Pulmonary artery endothelial cell (primary cell): ENCODE measurements at regions not wholly inside any gene's neighbourhood (a gene's known extent, or its start where the extent isn't known, plus 50 kb on each side); places are given as distances from the start of the nearest gene placed in this dataset.
"Not testable (repeated sequence)": the region's sequence is repeated elsewhere in the genome, so short reads cannot be mapped to it uniquely, and the experiment has no call there.

Experiments used
- DNase-seq: peaks from one replicate; pipeline ENCODE4 v3.0.0-alpha.2; 2011; ENCODE audit warnings: low read depth, low spot score

DNA sequence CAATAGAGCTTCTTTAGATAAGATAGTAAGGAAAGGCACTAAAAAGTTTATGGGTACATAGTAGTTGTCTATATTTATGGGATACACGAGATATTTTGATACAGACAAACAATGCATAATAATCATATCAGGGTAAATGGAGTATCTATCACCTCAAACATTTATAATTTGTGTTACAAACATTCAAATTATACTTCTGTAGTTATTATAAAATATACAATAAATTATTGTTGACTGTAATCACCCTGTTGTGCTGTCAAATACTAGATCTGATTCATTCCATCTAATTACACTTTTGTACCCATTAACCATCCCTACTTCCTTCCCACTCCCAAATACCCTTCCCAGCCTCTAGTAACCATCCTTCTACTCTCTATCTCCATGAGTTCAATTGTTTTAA, 179.7 kb downstream of the FOXG1 start:
- DNase-seq: no peak

DNA sequence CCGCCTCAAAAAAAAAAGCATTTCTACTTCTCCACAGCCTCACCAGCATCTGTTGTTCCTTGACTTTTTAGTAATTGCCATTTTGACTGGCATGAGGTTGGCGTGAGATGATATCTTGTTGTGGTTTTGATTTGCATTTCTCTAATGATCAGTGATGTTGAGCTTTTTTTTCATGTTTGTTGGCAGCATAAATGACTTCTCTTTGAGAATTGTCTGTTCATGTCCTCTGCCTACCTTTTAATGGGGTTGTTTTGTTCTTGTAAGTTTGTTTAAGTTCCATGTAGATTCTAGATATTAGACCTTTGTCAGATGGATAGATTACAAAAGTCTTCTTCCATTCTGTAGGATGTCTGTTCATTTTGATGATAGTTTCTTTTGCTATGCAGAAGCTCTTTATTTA, 182.9 kb downstream of the FOXG1 start:
- DNase-seq: no peak

DNA sequence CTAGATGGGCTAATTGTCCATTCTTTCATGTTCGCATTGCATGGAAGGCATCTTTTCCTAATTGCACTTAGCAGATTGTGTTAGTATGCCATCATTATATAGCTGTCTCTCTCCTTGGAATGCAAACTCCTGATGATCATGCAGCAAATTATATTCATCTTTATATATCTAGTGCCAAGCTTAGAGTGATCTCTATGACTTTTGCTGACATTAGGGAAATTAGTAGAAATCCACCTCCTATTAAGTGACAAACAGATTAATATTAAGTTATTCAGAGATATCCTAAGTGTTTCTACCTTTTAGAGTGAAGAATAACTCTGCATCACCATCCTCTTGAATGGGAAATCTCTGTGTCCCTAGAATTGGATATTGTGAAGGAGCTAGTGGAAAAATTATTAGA, 185.6 kb downstream of the FOXG1 start:
- no peak for DNase-seq

DNA sequence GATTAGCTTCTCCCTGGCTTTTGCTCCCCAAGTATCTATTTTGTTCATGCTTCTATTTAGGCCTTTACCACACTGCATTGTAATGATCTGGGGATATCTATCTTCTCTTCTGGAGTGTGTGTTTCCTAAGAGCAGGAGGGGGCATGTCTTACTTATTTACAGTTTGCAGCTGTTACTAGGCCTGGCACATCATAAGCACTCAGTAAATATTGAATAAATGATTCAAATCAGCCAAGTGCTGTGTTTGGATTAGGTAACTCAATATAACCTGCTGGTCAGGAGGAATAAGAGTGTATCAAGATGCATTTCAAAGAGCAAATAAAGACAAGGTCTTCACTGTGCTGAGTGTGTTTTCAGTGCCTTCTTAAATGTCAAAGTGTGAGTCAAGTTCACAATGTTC, 186.1 kb downstream of the FOXG1 start:
- no peak for DNase-seq

DNA sequence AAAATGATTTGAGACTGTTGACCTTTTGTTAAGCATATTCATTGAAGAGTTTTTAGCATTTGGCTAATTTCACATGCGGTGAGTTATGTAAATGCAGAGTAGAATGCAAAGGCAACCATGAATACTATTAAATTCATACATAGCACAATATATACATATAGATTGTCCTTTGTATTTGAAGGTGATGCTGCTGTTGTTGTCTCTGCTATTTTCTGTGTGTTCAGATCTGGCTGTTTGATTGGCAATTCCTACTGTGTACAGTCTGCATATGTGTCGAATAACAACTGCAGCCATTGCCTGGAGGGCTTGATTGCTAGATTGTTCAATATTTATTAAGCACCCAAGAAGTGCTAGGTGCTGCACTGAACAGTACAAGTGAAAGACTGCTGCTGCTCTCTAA, 187.4 kb downstream of the FOXG1 start:
- DNase-seq: no peak

DNA sequence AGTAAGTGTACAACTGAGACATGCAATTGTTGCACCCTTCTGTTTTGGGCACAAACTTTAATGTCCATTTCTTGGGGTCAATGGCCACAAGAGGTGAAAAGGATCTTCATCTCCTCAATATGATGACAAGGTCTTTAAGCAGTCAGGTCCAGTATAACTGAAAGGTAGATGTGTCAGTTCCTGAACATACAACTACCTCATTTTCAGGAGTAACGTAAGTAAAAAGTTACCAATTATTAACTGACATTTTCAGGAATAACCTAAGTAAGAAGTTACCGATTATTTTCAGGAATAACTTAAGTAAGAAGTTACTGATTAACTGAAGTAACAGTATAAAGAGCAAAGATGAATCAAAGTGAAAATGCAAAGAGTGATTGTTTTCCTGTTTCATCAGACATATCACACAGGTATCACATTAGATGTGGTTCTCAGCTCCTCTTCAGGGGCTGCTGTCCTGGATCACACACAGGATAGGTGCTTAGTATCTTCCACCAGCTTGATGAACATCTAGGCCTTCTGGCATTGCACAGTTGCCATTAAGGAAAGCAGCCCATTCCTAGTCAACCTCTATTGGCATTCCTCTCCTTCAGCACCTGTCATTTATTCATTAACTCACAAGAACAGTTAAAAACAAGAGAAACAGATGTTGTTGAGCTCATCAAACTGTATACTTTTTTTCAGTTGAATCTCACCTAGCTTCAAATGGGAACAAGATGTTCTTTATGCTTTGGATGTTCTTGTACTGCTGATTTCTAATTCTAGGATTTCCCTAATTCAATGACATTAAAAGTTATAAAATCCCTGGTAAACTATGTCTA, 200.0 kb downstream of the FOXG1 start:
- DNase-seq: no peak

DNA sequence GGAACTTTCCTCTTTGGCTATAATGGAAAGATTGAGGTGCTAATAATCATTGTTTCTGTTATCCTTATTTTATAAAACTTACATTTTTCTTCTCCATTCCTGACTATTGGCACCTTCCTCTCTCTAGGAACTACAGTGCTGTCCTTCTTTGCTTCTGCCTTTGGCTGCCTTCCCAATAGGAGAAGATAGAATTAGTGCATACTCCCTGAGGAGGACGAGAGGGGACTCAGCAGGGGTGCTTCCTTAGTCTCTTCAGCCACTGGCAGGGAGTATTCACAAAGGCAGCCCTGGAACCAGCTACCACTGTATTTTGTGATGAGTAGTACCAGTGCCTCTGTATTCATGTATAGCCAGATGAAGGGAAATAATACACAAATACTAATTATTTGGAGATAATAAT, 208.5 kb downstream of the FOXG1 start:
- DNase-seq: no peak

DNA sequence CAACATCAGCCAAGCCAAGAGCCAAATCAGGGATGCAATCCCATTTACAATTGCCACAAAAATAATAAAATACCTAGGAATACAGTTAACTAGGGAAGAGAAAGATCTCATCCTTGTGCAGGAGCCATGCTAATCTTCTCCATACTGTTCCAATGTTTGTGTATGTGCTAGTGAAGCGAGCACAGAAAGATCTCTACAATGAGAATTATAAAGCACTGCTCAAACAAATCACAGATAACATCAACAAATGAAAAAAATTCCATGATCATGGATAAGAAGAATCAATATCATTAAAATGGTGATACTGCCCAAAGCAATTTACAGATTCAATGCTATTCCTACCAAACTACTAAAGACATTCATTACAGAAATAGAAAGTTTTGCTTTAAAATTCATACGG, 215.6 kb downstream of the FOXG1 start:
- DNase-seq: no peak

DNA sequence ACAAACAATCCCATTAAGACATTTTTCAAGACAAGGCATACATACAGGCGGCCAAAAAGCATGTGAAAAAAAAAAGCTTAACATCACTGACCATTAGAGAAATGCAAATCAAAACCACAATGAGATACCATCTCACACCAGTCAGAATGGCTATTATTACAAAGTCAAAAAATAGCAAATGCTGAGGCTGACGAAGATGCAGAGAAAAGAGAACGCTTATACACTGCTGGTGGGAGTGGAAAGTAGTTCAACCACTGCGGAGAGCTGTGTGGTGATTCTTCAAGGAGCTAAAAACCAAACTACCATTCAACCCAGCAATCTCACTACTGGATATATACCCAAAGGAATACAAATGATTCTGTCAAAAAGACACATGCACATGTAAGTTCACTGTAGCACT, 216.7 kb downstream of the FOXG1 start:
- no peak for DNase-seq

DNA sequence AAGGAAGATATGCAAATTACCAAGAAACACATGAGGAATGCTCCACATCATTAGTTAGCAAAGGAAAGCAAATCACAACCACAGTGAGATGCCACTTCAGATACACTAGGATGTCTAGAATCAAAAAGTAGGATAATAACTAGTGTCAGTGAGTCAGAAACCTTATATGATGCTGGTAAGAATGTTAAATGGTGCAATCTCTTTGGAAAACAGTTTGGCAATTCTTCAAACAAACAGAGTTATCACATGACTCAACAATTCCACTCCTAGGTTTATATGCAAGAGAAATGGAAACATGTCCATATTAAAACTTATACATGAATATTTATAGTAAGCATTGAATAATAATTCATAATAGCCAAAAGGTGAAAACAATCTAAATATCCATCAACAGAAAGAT, 220.9 kb downstream of the FOXG1 start:
- DNase-seq: no peak

DNA sequence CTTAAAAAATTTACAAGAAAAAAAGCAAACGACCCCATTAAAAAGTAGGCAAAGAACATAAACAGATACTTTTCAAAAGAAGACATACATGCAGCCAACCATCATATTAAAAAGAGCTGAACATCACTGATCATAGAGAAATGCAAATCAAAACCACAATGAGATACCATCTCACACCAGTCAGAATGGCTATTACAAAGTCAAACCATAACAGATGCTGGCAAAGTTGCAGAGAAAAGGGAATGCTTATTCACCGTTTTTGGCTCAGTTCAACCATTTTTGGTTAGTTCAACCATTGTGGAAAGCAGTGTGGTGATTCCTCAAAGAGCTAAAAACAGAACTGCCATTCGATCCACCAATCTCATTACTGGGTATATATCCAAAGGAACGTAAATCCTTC, 230.6 kb downstream of the FOXG1 start:
- DNase-seq: not testable (repeated sequence)

DNA sequence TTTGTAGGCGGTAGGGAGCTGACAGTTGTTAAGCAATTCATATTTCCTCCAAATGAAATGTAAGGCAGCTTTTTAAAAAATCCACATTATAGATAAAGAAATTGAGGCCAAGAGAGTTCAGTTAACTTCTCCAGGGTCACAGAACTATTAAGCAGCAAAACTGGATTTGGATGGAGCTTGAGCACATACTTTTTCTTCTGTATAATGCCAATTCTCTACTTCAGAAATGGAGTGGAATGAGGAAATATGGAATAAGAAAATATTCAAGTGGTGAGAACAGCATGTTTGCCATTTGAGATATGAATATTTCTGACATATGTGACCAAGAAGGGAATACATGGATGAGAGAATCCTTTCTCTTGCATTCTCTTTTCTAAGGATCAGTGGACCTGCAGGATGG, 233.1 kb downstream of the FOXG1 start:
- no peak for DNase-seq

DNA sequence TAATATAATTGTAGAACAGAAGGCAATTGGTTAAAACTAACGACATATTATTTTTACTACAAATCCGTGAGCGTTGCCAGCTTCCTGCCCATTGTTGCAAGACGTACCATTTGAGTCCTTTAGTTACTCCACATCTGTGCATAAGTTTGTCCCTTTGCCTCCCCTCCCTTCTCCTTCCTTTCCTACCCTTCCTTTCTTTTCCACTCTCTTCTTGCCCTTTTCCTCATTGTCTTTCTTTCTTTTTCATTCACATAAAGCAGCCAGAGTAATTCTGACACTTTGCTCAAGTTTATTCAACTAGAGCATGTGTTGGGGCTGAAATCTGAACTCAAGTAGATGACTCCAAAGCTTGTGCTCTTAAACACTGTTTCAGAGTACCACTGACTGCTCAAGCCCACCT, 239.1 kb downstream of the FOXG1 start:
- no peak for DNase-seq

DNA sequence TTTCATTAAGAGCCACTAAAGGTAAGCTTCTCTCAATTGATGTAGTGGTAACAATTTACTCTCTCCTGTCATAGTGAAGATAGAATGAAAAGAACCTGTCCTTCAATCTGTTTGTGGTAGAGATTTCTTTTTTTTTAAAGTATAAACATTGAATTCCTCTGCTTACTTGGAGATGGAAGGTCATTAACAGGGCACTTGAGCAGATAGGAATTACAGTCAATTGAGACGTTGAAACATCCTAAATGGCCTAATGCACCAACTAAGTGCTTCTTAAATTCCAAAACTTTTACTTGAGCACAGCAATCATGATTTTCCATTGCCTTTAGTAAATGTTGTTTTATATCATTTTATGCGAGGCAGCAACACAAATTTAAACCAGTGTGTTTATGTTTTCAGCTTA, 241.4 kb downstream of the FOXG1 start:
- DNase-seq: no peak

DNA sequence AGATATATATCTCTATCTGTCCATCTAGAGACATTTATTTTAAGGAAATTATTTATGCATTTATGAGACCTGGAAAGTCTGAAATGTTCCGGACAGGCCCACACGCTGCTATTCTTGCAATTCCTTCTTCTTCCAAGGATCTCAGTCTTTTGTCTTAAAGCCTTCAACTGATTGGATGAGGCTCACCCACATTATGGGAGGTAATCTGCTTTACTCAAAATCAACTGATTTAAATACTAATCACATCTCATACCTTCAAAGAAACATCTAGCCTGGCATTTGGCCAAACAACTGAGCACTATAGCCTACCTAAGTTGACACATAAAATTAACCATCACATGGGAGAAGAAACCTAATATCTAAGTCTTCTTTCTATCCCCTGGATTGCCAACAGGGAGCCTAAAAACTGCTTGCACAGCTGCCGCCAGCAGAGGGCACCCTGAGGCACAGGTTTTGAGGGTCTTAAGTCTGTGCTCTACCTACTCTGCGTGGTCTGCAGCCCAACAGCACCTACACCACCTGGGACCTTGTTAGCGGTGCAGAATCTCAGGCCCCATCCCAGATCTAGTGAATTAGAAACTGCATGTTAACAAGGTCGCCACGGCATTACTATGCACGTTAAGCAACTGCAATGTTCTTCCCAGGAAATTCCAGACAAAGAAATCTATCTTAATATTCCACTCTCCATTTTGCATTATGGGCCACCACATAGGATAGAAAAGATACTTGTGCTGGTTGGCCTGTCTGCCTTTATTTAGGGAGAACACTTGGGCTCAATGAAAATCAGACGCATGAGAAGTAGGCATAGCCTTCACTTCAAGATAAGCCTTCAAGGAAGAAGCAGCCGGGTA, 249.7 kb downstream of the FOXG1 start:
- DNase-seq: peak; percentile 5

DNA sequence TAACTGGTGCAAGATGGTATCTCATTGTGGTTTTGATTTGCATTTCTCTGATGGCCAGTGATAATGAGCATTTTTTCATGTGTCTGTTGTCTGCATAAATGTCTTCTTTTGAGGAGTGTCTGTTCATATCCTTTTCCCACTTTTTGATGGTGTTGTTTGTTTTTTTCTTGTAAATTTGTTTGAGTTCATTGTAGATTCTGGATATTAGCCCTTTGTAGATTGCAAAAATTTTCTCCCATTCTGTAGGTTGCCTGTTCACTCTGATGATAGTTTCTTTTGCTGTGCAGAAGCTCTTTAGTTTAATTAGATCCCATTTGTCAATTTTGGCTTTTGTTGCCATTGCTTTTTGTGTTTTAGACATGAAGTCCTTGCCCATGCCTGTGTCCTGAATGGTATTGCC, 256.9 kb downstream of the FOXG1 start:
- DNase-seq: not testable (repeated sequence)

DNA sequence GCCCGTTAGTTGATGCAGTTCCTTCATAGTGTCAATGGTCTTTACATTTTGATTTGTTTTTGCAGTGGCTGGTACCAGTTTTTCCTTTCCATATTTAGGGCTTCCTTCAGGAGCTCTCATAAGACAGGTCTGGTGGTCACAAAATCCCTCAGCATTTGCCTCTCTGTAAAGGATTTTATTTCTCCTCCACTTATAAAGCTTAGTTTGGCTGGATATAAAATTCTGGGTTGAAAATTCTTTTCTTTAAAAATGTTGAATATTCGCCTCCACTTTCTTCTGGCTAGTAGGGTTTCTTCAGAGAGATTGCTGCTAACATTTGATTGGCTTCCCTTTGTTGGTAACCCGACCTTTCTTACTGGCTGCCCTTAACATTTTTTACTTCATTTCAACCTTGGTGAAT, 260.9 kb downstream of the FOXG1 start:
- DNase-seq: not testable (repeated sequence)

DNA sequence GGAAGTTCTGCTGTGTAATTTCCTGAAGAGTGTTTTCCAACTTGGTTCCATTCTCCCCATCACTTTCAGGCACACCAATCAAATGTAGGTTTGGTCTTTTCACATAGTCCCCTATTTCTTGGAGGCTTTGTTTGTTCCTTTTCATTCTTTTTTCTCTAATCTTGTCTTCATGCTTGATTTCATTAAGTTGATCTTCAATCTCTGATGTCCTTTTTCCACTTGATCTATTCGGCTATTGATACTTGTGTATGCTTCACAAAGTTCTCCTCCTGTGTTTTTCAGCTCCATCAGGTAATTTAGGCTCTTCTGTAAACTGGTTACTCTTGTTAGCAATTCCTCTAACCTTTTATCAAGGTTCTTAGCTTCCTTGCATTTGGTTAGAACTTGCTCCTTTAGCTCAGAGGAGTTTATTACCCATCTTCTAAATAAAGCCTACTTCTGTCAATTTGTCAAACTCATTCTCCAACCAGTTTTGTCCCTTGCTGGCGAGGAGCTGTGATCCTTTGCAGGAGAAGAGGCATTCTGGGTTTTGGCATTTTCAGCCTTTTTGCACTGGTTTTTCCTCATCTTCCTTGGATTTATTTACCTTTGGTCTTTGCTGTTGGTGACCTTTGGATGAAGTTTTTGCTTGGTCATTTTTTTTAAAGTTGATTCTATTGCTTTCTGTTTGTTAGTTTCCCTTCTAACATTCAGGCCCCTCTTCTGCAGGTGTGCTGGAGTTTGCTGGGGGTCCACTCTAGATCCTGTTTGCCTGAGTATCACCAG, 261.5 kb downstream of the FOXG1 start:
- not testable (repeated sequence) for DNase-seq

DNA sequence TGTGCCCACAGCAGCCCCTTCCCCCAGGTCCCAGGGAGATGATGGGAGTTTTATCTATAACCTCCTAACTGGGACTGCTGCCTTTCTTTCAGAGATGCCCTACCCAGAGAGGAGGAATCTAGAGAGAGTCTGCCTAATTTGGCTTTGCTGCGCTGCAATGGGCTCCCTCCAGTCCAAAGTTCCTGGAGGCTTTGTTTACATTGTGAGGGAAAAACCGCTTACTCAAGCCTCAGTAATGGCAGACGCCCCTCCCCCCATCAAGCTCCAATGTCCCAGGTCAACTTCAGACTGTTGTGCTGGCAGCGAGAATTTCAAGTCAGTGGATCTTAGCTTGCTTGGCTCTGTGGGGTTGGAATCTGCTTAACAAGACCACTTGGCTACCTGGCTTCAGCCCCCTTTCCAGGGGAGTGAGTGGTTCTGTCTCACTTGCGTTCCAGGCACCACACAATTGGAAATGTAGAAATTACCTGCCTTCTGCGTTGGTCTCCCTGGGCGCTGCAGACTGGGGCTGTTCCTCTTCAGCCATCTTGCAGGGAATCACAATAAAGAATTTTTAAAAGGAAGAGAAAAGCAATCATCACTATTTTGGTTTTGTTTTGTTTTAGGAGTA, 262.5 kb downstream of the FOXG1 start:
- no peak for DNase-seq

DNA sequence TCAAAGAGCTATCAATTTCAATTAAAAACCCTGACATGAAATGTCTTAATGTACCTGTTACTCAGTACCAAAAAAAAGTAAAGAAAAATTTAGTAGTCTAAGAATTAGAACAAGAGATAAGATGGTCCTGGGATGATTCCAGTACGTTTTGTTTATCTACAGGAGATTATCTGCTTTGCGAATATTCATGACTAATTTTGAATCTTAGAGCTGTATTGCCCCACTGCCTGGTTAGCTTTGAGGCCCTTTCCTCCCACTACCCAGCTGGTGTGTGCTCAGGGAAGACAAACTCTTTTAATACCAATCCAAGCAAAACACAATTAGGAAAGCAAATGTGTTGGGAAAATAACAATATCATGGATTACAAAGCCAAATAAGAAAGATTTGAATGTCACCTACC, 263.5 kb downstream of the FOXG1 start:
- no peak for DNase-seq

DNA sequence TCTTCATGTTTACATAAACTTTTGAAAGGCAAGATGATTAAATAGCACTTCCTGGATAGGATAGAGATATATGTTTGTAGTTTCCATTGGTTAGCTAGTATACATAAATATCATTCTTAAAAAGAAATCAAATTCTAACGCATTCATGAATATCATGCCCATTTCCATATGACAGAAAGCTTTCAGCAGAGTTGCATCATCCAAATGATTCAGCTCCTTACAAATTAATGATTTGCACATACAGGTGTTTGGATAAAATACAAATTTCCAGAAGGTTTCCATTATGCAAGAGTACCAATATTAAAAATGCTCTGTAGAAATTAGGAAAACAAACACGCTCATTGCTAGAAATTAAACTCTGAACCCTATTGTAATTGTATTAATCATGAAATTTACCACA, 264.4 kb downstream of the FOXG1 start:
- DNase-seq: no peak

DNA sequence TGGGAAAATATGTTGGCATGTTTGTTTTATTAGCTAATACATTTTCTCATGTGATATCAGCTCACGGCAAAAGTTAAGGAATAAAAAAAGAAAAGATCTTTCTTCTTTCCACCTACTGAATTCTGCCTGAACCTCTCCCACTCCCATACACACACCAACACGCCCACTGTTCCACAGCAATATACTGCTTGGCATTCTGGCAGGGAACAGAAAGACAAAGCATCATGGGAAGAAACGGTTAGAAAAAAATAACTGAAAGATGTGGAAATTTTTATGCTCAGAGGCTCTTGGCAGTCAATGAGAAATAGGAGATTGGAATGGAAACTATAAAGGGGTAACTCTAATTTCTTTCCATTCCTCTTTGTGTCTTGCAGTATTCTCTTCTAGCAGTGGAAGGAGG, 268.5 kb downstream of the FOXG1 start:
- no peak for DNase-seq
